HG03442 (cell line): ENCODE measurements at regions not wholly inside any gene's neighbourhood (a gene's known extent, or its start where the extent isn't known, plus 50 kb on each side); places are given as distances from the start of the nearest gene placed in this dataset.
"Not testable (repeated sequence)": the region's sequence is repeated elsewhere in the genome, so short reads cannot be mapped to it uniquely, and the experiment has no call there.

ENCODE experiments used
- ATAC-seq: cut with Tn5 transposase; IDR thresholded peaks from one replicate; pipeline ENCODE4 v1.9.1; 2021; ENCODE audit warnings: mild to moderate bottlenecking, moderate library complexity; ENCODE audit not compliant: unreplicated experiment

DNA sequence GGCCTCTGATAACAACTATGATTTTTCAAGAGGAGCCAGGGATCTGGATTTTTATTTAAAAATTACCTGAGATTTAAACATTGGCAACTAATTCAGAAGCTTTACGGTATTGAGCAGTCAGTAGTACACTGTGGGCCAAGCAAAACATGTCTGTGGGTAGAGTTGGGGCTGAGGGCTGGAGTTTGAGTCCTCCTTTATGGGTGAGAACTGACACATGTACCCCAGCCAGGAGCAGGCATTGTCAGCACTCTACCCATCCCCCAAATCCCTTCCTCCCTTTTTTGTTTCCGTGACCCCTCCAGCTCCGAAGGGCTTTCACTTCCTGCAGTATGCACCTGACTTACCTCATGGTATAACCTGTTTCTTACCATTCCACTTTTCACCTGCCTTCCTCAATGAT lies 131.4 kb downstream of the SNX5 start:
- ATAC-seq: no peak

DNA sequence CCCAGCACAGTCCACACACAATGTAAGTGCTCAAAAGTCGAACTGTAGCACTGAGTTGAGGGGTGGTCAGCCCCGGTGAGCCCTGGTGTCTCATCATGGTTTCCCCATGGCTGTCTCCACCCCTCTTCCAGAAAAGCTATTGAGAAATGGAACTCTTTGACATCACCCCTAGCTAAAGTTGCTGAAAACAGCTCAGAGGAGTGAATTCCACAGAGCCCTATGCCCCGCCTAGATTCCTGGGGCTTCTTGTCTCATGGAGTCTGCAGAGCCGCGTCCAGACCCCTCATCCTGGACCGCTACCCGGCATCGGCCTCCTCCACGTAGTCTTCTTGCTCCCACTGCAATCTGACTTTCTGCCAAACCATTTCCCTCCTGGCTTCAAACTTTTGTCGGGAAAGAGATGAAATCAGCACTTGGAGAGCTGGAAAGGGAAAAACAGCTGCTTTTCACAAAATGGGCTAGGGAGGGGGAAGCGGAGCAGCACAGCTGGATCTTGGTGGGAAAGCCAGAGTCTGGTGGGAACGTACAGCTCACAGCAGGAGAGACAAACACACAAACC lies 132.2 kb downstream of the SNX5 start:
- ATAC-seq: no peak

DNA sequence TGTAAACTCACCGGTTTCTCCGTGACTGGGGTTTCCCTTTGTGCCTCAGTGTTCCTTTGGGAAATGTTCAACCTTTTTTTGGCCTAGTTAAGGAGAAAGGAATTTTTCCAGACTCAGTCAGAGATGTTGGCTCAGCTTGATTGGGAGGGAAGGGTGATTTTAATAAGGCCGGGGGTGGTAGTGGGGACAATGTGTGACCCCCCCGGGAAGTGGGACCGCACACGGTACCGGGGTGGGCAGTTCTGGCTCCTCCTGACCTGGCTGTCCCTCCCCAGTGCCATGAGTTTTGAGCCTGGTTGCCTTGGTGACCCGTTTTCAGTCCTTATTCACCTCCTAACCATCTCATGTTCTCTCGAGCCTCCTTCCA lies 132.7 kb downstream of the SNX5 start:
- ATAC-seq: no peak

DNA sequence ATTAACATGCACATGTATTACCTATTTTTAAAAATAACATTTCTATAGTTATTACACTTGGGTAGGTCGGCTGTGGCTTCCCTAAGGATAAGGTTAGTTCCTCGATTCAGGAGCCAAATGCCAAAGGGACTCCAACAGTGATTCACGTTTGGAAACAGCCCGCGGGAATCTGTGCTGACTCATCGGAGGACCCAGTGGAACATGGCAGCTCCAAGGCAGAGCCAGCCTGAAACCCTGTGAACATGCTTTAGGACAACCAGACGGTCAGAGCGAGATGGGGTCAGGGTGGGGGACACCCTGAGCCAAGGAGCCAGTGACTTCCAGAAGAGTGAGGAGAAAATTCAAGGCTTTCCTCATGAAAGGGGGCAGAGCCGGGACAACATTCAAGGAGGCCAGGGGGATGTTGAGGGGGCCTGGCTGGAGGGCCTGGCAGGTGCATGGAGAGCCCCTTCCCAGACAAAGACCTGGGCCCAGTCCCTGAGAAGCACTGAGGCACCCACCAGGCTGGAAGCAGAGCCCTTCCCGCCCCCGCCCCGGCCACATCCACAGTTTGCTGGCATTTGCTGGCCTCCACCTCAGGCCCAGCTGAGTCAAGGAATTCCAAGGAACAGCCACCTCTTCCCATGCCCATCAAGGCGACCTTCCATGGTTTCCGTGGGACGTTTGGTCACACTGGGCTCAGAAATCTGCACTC lies 133.2 kb downstream of the SNX5 start:
- no peak for ATAC-seq

DNA sequence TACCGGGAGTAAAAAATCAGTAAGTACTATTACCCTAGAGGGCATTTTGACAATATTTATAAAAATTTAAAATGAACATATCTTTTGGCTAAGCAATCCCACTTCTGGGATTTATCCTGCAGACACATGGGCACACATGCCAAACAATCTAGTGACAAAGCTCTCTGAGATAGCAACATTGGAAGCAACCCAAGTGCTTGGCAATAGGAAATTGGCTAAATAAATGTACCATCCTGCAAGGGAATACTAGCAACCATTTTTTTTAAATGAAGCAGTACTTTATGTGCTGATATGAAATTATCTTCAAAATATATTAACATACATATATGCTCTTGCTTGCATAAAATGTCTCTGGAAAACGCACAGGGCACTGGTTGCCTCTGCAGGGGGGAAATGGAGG lies 133.8 kb downstream of the SNX5 start:
- ATAC-seq: no peak

DNA sequence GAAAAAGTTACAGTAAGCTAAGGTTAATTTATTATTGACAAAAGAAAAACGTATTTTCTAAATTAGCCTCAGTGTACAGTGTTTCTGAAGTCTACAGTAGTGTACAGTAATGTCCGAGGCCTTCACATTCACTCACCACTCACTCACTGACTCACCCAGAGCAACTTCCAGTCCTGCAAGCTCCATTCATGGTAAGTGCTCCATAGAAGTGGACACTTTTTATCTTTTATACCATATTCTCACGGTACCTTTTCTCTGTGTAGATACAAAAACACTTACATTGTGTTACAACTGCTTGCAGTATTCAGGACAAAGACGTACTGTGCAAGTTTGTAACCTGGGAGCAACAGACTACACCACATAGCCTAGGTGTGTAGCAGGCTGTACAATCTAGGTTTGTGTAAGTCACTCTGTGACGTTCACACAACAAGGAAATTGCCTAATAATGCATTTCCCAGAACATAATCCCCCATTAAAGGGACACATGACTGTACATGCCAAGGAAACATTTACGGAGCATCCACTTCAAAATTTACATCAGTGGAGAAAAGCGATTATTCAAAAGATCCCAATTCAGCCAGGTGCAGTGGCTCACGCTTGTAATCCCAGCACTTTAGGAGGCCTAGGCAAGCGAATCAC lies 133.4 kb downstream of the BANF2 start:
- no peak for ATAC-seq

DNA sequence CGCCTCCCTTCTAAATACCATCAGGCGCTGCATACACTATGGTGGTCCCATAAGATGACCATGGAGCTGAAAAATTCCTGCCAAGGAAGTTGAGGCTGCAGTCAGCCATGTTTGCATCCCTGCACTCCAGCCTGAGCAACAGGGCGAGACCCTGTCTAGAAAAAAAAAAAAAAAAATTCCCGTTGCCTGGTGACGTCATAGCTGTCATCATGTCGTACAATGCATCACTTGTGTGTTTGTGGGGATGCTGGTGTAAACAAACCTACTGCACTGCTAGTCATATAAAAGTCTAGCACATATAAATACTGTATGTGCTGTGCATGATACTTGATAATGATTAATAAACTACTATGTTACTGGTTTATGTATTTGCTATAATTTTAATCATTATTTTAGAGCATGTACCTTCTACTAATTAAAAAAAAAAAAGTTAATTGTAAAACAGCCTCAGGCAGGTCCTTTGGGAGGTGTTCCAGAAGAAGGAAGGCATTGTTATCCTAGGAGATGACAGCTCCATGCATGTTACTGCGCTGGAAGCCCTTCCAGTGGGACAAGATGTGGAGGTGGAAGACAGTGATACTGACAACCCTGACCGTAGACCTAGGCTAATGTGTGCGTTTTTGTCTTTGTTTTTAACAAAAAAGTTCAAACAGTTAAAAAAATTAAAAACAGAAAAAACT lies 132.6 kb downstream of the BANF2 start:
- ATAC-seq: no peak

DNA sequence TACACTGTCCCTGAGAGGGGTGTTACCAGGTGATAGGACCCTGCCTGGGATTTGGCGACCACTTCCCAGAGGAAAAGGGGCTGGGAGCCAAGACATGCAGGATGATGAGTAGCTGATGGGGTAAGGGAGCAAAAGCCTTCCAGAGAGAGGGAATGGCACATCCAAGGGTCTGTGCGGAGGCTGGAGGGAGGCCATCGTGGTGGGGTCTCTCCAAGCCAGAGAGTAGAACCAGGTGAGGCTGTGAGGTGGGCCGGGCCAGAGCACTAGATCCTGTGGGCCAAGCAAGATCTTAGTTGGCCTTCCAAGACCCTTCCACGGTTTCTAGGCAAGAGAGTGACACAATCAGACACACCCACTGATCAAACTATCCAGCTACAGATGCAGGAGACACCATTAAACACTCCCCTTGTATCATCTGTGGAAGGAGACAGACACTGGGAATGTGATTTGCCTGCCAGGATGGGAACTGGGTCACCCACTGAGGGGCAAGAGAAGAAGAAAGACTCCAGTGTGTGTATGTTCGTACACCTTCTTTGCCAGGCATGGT lies 128.9 kb downstream of the BANF2 start:
- ATAC-seq: no peak

DNA sequence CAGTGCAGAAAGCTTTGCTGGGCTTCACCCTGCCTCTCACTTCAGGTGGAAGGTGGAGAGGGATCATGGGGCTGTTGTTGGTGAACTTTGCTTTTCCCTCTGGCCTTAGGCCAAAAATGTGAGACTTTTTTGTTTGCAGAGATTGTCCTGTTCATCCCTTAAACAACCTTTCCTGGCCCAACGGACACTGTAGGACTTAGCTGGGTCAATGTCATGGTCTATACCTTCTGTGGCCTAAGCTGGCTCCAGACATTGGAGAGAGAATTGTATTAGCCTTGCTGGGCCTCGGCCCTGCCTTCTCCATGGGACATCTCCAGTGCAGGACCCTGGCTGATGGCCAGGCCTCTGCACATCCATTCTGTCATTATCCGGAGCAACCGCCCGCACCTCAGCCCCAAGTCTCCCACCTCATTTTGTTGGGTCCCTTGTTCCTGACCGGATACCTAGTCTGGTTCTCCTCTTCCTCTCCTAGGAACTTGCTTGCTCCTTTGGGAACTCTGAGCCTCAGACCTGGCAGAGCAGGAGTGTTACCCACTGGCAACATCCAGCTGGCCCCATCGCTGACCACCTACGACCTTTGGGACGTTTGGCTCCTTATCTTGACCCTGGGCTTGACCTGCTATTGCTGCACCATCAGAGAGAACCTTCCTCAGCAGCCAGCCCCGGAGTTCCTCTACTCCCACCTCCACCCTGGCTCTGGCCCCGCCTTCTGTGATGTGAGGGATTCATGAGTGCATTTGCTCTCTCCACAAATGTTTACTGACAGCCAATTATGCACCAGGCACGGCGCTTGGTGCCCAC lies 128.2 kb downstream of the BANF2 start:
- ATAC-seq: no peak

DNA sequence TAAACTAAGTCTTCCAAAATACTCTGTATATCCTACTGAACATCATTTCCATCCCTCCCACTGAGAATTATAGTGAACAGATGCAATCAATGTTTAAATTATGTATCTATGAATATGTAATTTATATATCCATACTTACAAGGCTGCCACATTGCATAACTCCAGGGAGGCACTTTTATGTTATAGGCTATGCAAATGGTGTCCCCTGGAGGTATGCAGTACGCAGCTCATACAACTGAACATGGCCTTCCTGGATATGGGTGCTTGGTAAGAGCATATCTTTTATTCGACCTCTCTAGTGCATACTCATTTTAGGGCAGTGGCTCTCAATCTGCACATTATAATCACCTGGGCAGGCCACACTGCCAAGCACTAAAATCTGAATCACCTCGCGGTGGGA lies 127.3 kb downstream of the BANF2 start:
- ATAC-seq: no peak

DNA sequence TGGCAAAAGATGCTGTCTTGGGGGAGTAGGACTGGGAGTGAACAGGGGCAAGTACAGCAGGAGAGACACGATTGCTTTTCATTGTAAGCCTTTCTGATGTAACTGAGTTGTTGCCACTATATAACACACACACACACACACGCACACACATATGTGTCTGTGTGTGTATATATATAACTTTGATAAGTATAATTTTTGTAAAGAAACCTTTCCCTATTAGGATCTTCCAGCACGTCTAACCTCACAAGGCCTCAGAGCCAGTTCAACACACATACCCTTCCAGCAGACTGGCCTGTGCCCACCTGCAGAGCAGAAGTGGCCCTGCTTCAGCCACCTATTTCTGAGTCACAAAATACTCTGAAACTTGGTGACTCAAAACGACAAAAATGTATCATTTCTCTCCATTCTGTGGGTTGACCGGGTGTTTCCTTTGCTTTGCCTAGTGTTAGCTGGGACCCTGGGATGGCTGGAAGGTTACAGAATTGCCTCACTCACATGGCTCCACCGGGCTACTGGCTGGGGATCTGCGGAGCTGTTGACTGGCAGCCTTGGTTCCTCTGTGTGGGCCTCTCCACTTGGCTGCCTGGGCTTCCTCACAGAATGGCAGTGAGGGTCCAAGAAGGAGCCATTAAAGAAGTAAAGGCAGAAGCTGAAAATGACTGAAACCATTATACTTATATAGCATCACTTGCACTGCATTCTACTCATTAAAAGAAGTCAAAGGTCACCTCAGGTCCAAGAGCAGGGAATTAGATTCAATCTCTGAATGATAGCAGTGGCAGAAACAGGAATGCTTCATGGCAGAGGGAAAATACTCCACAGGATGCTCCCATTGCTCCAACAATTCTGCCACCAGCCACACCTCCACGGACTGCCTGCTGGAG lies 126.4 kb downstream of the BANF2 start:
- ATAC-seq: peak; percentile 94

DNA sequence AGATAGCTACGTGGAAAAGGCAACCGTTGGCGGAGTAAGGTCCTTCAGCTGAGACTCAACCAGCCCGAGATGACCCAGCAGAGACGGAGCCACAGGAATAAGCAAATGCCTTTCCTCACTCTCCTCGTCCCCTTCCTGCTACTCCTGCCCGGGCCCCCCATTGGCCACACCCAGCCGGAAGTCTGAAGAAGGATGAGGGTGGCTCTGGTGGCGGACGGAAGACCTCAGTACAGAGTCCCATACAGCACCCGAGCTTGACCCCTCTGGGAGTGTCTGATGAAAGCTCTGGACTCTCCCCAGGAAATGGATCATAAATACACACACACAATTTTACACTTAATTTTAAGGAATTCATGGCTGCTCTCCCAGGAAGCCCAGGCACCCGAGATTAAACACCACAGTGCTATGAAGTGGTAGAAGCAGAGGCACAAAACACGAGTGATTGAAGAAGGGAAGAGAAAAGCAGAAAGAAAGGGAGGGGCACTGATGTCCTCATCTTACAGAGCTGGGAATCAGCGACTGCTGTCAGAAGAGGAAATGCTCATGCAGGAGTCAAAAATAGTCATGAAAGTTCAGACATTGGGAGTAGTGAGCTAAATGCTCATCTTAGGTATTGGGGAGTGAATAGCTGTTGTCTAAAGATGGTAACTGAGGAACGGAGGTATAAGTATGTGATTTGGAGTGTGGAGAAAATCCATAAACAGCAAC lies 125.6 kb downstream of the BANF2 start:
- peak; percentile 1 for ATAC-seq

DNA sequence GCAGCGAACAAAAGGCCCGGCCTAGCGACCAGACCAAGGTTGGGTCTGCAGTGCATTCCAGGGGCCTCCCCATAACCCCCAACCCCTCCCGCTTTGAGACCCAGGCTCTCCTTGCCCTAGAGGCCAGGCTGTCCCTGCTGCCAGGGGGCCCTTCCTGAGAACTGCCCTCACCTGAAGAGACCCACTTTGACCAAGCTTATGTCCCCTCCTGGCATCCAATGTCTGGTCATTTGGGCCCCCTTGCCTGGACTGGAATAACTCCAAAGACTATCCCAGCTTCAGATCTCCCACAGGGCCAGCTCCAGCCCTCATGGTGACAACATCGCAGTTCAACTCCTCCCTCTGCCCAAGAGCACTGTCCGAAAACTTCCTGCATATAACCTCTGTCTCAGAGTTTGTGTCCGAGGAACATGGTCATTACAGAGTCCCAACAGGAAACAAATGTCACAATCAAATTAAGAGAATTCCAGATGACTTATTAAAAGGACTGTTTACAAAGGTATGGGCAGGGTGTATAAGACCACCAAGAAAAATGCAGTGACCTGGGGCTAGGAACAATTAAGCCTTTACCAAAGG lies 125.0 kb downstream of the BANF2 start:
- ATAC-seq: no peak

DNA sequence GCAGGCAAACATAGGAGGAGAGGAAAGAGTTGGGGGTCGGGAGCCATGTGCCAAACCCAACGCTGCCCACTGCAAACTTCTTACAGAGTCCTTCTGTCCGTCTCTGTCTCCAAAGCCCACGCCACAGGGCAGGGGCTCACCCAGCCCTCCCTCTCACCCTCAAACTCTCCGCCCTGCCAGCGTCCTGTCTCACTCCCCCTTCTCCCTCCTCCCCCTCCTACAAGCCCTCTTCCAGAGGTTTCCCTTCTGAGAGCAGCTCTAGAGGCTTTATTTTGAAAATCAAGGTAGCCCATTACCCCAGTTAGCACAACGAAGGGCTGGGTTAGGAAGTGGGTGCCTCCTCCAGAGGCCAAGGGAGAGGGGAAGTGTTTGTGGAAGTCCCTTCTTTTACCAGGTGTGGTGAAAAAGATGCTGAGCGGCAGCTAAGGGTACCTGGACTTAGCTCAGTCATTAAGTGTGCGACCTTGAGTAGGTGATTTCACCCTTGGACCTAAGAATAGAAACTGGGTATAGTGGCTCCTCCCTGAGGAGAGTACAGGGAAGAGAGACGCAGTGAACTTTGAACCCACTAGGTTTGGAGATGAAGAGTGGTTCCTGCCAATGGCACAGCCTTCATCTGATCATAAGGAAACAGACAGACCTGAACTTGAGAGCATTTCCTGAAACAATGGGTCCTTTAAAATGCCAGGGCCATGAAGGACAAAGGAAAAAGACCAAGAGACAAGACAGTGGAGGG lies 123.8 kb downstream of the BANF2 start:
- ATAC-seq: no peak

DNA sequence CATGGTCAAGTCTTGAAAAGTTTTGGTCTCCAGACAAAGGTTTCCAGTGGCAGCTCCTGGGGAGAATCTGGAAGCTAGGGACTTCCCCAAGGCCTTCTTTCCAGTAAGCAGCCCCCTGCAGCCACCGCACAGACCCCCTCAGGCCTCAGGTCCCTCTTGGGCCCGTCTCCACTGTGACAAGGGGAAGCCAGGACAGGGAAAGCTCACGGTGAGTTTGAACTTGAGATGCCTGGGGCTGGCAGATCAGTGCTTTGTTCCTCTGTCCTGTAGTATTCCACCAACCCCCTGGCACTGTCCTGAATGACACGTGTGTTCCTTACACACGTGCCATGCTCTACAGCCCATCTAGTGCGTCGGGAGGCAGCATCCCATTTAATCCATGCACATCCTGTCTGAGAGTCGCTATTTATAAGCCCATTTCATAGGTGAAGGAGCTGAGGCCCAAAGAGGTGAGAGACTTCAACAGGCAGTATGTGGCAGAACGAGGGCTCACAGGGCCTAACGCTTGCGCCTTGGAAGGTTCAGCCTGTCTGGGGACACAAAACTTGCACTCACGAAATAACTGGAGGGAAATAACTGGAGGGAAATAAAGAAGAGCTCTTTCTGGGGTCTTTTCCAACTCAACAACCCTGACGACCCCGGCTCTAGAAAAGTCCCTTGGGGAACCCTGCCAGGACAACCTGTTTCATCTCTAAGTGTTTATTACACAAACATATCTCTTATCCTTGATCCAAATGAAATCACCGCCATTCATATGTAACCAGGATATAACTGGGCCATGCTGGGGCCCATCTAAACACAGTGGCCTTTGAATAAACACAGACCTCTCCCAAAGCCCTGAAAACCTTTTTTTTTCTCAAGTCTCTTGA lies 123.0 kb downstream of the BANF2 start:
- no peak for ATAC-seq

DNA sequence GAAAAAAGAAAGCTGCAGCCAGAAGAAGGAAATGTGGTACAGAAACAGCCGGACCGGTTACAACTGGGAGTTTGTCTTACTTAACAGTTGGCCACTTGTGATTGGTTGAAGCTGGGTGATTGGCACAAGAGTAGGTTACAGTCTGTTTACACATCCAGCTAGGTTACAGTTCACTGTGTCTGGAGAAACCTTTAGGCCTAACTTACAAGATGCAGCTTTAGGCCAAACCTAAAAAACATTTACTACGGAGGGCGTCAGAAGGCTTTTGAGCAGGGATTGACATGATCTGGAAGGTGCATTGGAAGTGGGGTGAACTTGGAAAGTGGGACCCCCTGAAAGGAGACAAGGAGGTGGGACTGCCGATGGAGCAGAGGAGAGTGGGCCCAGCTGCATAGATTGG lies 122.3 kb downstream of the BANF2 start:
- no peak for ATAC-seq

DNA sequence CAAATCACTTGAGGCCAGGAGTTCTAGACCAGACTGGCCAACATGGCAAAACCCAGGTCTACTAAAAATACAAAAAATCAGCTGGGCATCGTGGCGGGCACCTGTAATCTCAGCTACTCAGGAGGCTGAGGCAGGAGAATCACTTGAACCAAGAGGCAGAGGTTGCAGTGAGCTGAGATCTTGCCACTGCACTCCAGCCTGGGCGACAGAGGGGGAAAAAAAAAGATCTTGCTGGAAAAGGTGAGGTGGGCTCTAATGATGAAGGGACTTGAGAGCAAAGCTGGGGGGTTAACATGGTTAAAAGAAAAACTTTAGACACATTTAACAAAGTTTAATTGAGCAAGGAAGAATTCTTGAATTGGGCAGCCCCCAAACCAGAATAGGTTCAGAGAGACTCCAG lies 121.8 kb downstream of the BANF2 start:
- not testable (repeated sequence) for ATAC-seq
